GM21825 (cell line): ENCODE measurements at regions not wholly inside any gene's neighbourhood (a gene's known extent, or its start where the extent isn't known, plus 50 kb on each side); places are given as distances from the start of the nearest gene placed in this dataset.

Experiments used
- ATAC-seq: cut with Tn5 transposase; IDR thresholded peaks from one replicate; pipeline ENCODE4 v1.9.1; 2021; ENCODE audit warnings: mild to moderate bottlenecking, moderate library complexity; ENCODE audit not compliant: unreplicated experiment

GRCh38 chr5:42337143-42337542 is 86.1 kb upstream of the GHR start:
- no peak for ATAC-seq

GRCh38 chr5:42337607-42338006 is 85.6 kb upstream of the GHR start:
- ATAC-seq, result no peak

- no peak for ATAC-seq
Measured at GRCh38 chr5:42338136-42338535, 85.1 kb upstream of the GHR start.

GRCh38 chr5:42349163-42349562 is 74.1 kb upstream of the GHR start:
- ATAC-seq, result no peak

GRCh38 chr5:42351956-42352355 is 71.3 kb upstream of the GHR start:
- no peak for ATAC-seq

- no peak for ATAC-seq
Measured at GRCh38 chr5:42360056-42360455, 63.2 kb upstream of the GHR start.

- no peak for ATAC-seq
Measured at GRCh38 chr5:42360616-42361314, 62.5 kb upstream of the GHR start.

GRCh38 chr5:42361315-42361688 is 61.9 kb upstream of the GHR start:
- ATAC-seq, result no peak

GRCh38 chr5:42366051-42366450 is 57.2 kb upstream of the GHR start:
- ATAC-seq, result no peak
